K562 (cell line): ENCODE measurements at regions not wholly inside any gene's neighbourhood (a gene's known extent, or its start where the extent isn't known, plus 50 kb on each side); places are given as distances from the start of the nearest gene placed in this dataset.

Experiments
- ATAC-seq: fragments of 200-7000 bp; cut with Tn5 transposase; 3 replicates; pipeline ENCODE4 v1.9.1; 2020; ENCODE audit warnings: moderate library complexity
- BruUV-seq: library from RNA; stranded (reverse); fragments of 400-500 nt; replicated peaks from 2 replicates; lab custom pipeline; 2021; lab: Mats Ljungman, UMichigan
- CTCF ChIA-PET: fragments of 300-600 bp; formaldehyde crosslinking; extraction: SDS; loops from one replicate; lab custom pipeline; 2021; ENCODE audit warnings: low intra/inter-chr PET ratio; lab: Yijun Ruan, JAX
- POLR2A ChIA-PET: fragments of 300-600, 350-650 bp; sonication (Branson Sonifier 250); formaldehyde crosslinking; extraction: SDS; loops from one replicate; lab custom pipeline; 2021; ENCODE audit warnings: antibody characterized with exemption, inconsistent platforms; lab: Yijun Ruan, JAX
- DNase-seq, 4 experiments: peaks; one replicate each; pipeline versions ENCODE4 v3.0.0 to v3.0.0-alpha.2; 2011 to 2018; ENCODE audit warnings: low spot score in 3 of 4, mixed read lengths in 3 of 4; ENCODE audit errors: extremely low read depth in 1 of 4
- FAIRE-seq: peaks from 2 replicates; lab custom pipeline; 2011; peaks lifted over from hg19 to GRCh38; lab: Jason Lieb, UNC
- H2AFZ ChIP-seq: 2 replicates; pipeline ENCODE4 v1.6.0; 2011; ENCODE audit warnings: low read depth, low read length, control low read depth, inconsistent platforms
- H3K27ac ChIP-seq: fragments of 200-600 bp; 3 replicates; pipeline ENCODE4 v1.8.0; 2011; ENCODE audit warnings: low read depth, mild to moderate bottlenecking, control low read depth, inconsistent platforms, low read length, moderate library complexity, mixed read lengths; ENCODE audit errors: extremely low read depth
- H3K27me3 ChIP-seq, 2 experiments: fragments of 300-600 bp in 1 of 2; 2 replicates in 1 of 2; 3 replicates in 1 of 2; pipeline versions ENCODE4 v1.6.0 to v1.8.0; 2011; ENCODE audit warnings: inconsistent platforms in 2 of 2, low read length in 2 of 2, mild to moderate bottlenecking in 1 of 2, mixed read lengths in 1 of 2, moderate library complexity in 1 of 2; ENCODE audit not compliant: control insufficient read depth in 2 of 2, insufficient read depth in 2 of 2
- H3K36me3 ChIP-seq: fragments of 300-600 bp; 3 replicates; pipeline ENCODE4 v1.8.0; 2011; ENCODE audit warnings: mild to moderate bottlenecking, low read length, inconsistent platforms; ENCODE audit not compliant: control insufficient read depth, insufficient read depth
- H3K4me1 ChIP-seq, 2 experiments: fragments of 200-600 bp in 1 of 2; replicated peaks in 1 of 2; 2 replicates in 1 of 2; 3 replicates in 1 of 2; pipeline versions ENCODE4 v1.5.1 to v1.8.0; 2011; ENCODE audit warnings: inconsistent platforms in 2 of 2, low read length in 2 of 2, mild to moderate bottlenecking in 1 of 2, mixed read lengths in 1 of 2, moderate library complexity in 1 of 2; ENCODE audit not compliant: control insufficient read depth in 2 of 2, insufficient read depth in 2 of 2
- H3K4me2 ChIP-seq: 2 replicates; pipeline ENCODE4 v1.6.1; 2011; ENCODE audit warnings: low read length, control low read depth, inconsistent platforms, mixed read lengths; ENCODE audit not compliant: insufficient read depth
- H3K4me3 ChIP-seq: fragments of 200-600 bp; sonication (generic), shearing (Covaris generic); 2 replicates; pipeline ENCODE4 v1.5.1; 2016; ENCODE audit warnings: control low read depth, inconsistent platforms
- H3K79me2 ChIP-seq: fragments of 200-600 bp; 3 replicates; pipeline ENCODE4 v1.8.0; 2011; ENCODE audit warnings: low read length, inconsistent platforms; ENCODE audit not compliant: control insufficient read depth, insufficient read depth
- H3K9ac ChIP-seq, 2 experiments: 2 replicates each; pipeline versions ENCODE4 v1.6.0 to v1.6.1; 2011; ENCODE audit warnings: low read depth in 2 of 2, low read length in 2 of 2, control low read depth in 1 of 2, inconsistent platforms in 1 of 2, mild to moderate bottlenecking in 1 of 2, mixed read lengths in 1 of 2; ENCODE audit not compliant: insufficient read depth in 1 of 2
- H3K9me1 ChIP-seq: one replicate; pipeline ENCODE4 v1.6.0; 2011; ENCODE audit warnings: inconsistent platforms, mild to moderate bottlenecking, low read length, moderate library complexity; ENCODE audit not compliant: control insufficient read depth, insufficient read depth
- H3K9me3 ChIP-seq: replicated peaks from 2 replicates; pipeline ENCODE4 v1.5.1; 2011; ENCODE audit warnings: low read depth, low read length, inconsistent platforms; ENCODE audit not compliant: control insufficient read depth, insufficient read depth
- H4K20me1 ChIP-seq: replicated peaks from 2 replicates; pipeline ENCODE4 v1.6.1; 2011; ENCODE audit warnings: low read length, inconsistent platforms, mixed read lengths; ENCODE audit not compliant: control insufficient read depth, insufficient read depth
- BHLHE40 ChIP-seq: IDR thresholded peaks from 2 replicates; pipeline ENCODE4 v1.6.1; 2011; ENCODE audit warnings: low read length, improper control_type of control experiment
- EZH2 ChIP-seq: IDR thresholded peaks from 2 replicates; pipeline ENCODE4 v1.6.1; 2012; ENCODE audit warnings: low read depth, mild to moderate bottlenecking, inconsistent platforms, low read length, borderline replicate concordance
- HEY1 ChIP-seq: fragments of 250-450 bp; sonication (Bioruptor Pico); IDR thresholded peaks from 2 replicates; pipeline ENCODE4 v1.5.0; 2020; ENCODE audit warnings: mild to moderate bottlenecking, moderate library complexity, borderline replicate concordance
- KLF10 ChIP-seq: fragments of 250-450 bp; sonication (Bioruptor Pico); IDR thresholded peaks from 2 replicates; pipeline ENCODE4 v1.6.1; 2021; ENCODE audit warnings: matching md5 sums
- RAD51 ChIP-seq: fragments of 450-650 bp; IDR thresholded peaks from 2 replicates; pipeline ENCODE4 v1.7.1; 2016; ENCODE audit warnings: low read depth, mild to moderate bottlenecking, borderline replicate concordance
- SREBF2 ChIP-seq: sonication (generic); formaldehyde crosslinking; IDR thresholded peaks from 2 replicates; pipeline ENCODE4 v1.4.0; 2020; ENCODE audit warnings: mild to moderate bottlenecking, missing genetic modification reagents
- whole genome bisulfite sequencing: fragments of 100-300 bp; shearing (Covaris generic); methylation state at CpG from one replicate; pipeline ENCODE4 v1.1.6; 2016; ENCODE audit warnings: low coverage, mixed read lengths; ENCODE audit not compliant: insufficient coverage; ENCODE audit errors: missing lambda C conversion rate; 5-methylcytosine and 5-hydroxymethylcytosine counted together
- in situ Hi-C: fragments of 300-500 bp; cut with MboI; formaldehyde crosslinking; loops from 4 replicates; pipeline ENCODE4 v1.15.0; 2018; ENCODE audit warnings: inconsistent platforms, mixed read lengths
- intact Hi-C: fragments of 100-400 bp; cut with micrococcal nuclease; formaldehyde crosslinking; loops from 2 replicates; pipeline ENCODE4 v1.14.2; 2022
- TF ChIP-seq, protein P1 (sequence below): sonication (generic); formaldehyde crosslinking; IDR thresholded peaks from 2 replicates; pipeline ENCODE4 v1.9.0; 2022; ENCODE audit warnings: mild to moderate bottlenecking, missing genetic modification reagents
- TF ChIP-seq, protein P2 (sequence below): sonication (generic); formaldehyde crosslinking; IDR thresholded peaks from 2 replicates; pipeline ENCODE4 v1.5.0; 2020; ENCODE audit warnings: missing genetic modification reagents

DNA sequence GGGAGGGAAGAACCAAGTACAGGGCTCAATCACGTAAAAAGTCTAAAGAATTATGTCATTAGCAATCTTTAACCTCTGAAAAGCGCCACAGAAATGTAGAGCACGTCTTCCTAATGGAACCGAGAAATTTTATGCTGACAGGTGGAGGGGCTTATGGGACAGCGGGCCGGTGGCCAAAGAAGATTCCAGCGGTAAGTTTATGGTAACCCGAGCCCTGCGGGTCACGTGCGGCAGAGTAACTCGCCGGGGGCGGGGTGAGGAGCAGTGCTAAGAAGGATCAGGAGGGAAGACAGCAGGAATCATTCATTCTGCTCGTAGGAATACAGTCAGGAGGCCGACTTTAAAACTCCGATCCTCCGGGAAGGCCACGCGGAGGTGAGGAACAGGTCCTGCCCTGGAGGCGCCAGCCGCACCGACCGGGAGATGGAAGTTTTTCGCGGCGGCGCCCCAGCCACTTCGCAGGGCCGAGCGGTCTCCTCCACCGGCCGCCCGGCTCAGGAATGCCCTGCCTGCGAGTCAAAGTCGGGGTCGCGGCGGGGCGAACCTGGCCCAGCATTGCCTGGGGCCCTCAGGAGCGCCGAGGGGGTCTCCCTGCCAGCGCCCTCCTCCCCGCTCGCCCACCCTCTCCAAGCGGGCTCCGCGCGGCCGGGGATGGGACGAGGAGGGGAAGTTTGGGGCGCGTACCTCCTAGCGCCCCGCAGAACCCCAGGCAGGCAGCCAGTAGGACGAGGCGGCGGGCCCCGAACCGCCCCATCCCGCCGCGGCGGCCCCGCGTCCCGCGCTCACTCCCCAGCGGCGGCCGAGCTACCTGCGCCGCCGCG lies 101.8 kb downstream of the ESM1 start:
- H3K9ac ChIP-seq, result 0 out of 4 replicates have a peak overlapping the region, but pooled peaks of 1 of the 2 experiments have one; percentile 28

More for the DNA sequence above, 101.8 kb downstream of the ESM1 start:
- 12% methylated on average over 36 of the region's 75 CpGs for WGBS
- intact Hi-C loops, result no loop called here
- H3K79me2 ChIP-seq, result no peaks in the 10 kb centered on the region
- H3K9me3 ChIP-seq, result no peaks in the 10 kb centered on the region
- peak overlapping the region; percentile 17; the same call in 1 of the 2 replicates for H2AFZ ChIP-seq
- no peaks in the 10 kb centered on the region for H4K20me1 ChIP-seq
- no peaks in the 10 kb centered on the region for H3K9me1 ChIP-seq
- H3K4me3 ChIP-seq, result no peak overlapping the region
- BruUV-seq, result no TSS peak
- no peaks in the 10 kb centered on the region for H3K36me3 ChIP-seq
- peaks cover 23 to 41% of the 10 kb centered on the region in 2 experiments for H3K27me3 ChIP-seq
- H3K27ac ChIP-seq, result no peak overlapping the region
- H3K4me2 ChIP-seq, result peak overlapping the region; percentile 27; the same call in 1 of the 2 replicates
- CTCF ChIA-PET, result interaction anchor here (0.6 kb wide), 1 partner anchor 1632 kb away, joined by 3 read pairs; no protein-coding TSS in a partner anchor
- FAIRE-seq (no peak), ATAC-seq (peak; percentile 81), DNase-seq (peak; percentile 13 to 24 (median 17))
- H3K4me1 ChIP-seq, result peaks cover 0 to 9% of the 10 kb centered on the region in 2 experiments; a peak in 2 of 5 replicates
- POLR2A ChIA-PET, result interaction anchor here (1.7 kb wide), 1 partner anchor 11 kb away, joined by 4 read pairs; no protein-coding TSS in a partner anchor
- in situ Hi-C loops, result loop anchor here (25.0 kb wide), 1 partner anchor 1446 kb away; no protein-coding TSS in a partner anchor
- TF ChIP-seq RAD51, result peak; percentile 70
- peak; percentile 86 for TF ChIP-seq BHLHE40
- TF ChIP-seq EZH2, result 0 out of 2 replicates have a peak, but pooled peaks have one; percentile 69
- TF ChIP-seq, protein P1, sequence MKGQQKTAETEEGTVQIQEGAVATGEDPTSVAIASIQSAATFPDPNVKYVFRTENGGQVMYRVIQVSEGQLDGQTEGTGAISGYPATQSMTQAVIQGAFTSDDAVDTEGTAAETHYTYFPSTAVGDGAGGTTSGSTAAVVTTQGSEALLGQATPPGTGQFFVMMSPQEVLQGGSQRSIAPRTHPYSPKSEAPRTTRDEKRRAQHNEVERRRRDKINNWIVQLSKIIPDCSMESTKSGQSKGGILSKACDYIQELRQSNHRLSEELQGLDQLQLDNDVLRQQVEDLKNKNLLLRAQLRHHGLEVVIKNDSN (CRISPR knock-in tag), result peak; percentile 58
- TF ChIP-seq HEY1, result no peak
- TF ChIP-seq SREBF2 (CRISPR knock-in tag), result no peak
- TF ChIP-seq, protein P2, sequence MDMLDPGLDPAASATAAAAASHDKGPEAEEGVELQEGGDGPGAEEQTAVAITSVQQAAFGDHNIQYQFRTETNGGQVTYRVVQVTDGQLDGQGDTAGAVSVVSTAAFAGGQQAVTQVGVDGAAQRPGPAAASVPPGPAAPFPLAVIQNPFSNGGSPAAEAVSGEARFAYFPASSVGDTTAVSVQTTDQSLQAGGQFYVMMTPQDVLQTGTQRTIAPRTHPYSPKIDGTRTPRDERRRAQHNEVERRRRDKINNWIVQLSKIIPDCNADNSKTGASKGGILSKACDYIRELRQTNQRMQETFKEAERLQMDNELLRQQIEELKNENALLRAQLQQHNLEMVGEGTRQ (CRISPR knock-in tag), result peak; percentile 85
- no peak for TF ChIP-seq KLF10 (CRISPR knock-in tag)
